SK-N-SH (cell line): ENCODE measurements at regions not wholly inside any gene's neighbourhood (a gene's known extent, or its start where the extent isn't known, plus 50 kb on each side); places are given as distances from the start of the nearest gene placed in this dataset.

Experiments
- CTCF ChIA-PET: fragments of 300-600, 350-600 bp; formaldehyde crosslinking; extraction: SDS; loops from one replicate; lab custom pipeline; 2021; lab: Yijun Ruan, JAX
- POLR2A ChIA-PET: fragments of 350-600 bp; sonication (Branson Sonifier 250); formaldehyde crosslinking; extraction: SDS; loops from one replicate; lab custom pipeline; 2020; ENCODE audit warnings: antibody characterized with exemption, inconsistent platforms; lab: Yijun Ruan, JAX
- DNase-seq: peaks from one replicate; pipeline ENCODE4 v3.0.0; 2012
- H2AFZ ChIP-seq: fragments of 200-600 bp; sonication (generic); 2 replicates; pipeline ENCODE4 v1.8.1; 2016; ENCODE audit warnings: antibody characterized with exemption, mild to moderate bottlenecking, low read depth
- H3F3A ChIP-seq: fragments of 200-600 bp; sonication (generic); replicated peaks from 2 replicates; pipeline ENCODE3; 2016; ENCODE audit warnings: antibody characterized with exemption, mild to moderate bottlenecking; ENCODE audit not compliant: insufficient read depth
- H3K27ac ChIP-seq, 2 experiments: fragments of 200-500 bp in 1 of 2; fragments of 200-600 bp in 1 of 2; sonication (Bioruptor generic) in 1 of 2; sonication (generic), shearing (Covaris generic) in 1 of 2; 2 replicates each; pipeline versions ENCODE4 v1.5.1 to v1.6.1; 2014 to 2016; ENCODE audit warnings: low read depth in 2 of 2, inconsistent platforms in 1 of 2, low read length in 1 of 2, mild to moderate bottlenecking in 1 of 2, mixed read lengths in 1 of 2
- H3K27me3 ChIP-seq: fragments of 200-600 bp; sonication (generic), shearing (Covaris generic); 2 replicates; pipeline ENCODE4 v1.6.1; 2016; ENCODE audit warnings: mixed run types; ENCODE audit not compliant: insufficient read depth
- H3K36me3 ChIP-seq, 2 experiments: fragments of 200-500 bp in 1 of 2; fragments of 200-600 bp in 1 of 2; sonication (Bioruptor generic) in 1 of 2; sonication (generic) in 1 of 2; replicated peaks in 1 of 2; 2 replicates each; pipeline versions ENCODE3 to v1.5.1; 2014 to 2016; ENCODE audit warnings: low read length in 1 of 2, mild to moderate bottlenecking in 1 of 2; ENCODE audit not compliant: insufficient read depth in 2 of 2, control insufficient read depth in 1 of 2
- H3K4me1 ChIP-seq, 2 experiments: fragments of 200-500 bp in 1 of 2; fragments of 200-600 bp in 1 of 2; sonication (Bioruptor generic) in 1 of 2; sonication (generic), shearing (Covaris generic) in 1 of 2; 2 replicates each; pipeline versions ENCODE4 v1.5.1 to v1.6.1; 2014 to 2016; ENCODE audit warnings: low read depth in 1 of 2, low read length in 1 of 2, mixed run types in 1 of 2; ENCODE audit not compliant: insufficient read depth in 2 of 2, control insufficient read depth in 1 of 2
- H3K4me2 ChIP-seq: fragments of 200-600 bp; sonication (generic), shearing (Covaris generic); 2 replicates; pipeline ENCODE4 v1.6.1; 2017; ENCODE audit warnings: mixed run types
- H3K4me3 ChIP-seq, 2 experiments: fragments of 200-500 bp in 1 of 2; fragments of 200-600 bp in 1 of 2; sonication (Bioruptor generic) in 1 of 2; sonication (generic), shearing (Covaris generic) in 1 of 2; 2 replicates each; pipeline versions ENCODE4 v1.5.1 to v1.8.1; 2014 to 2016; ENCODE audit warnings: low read depth in 2 of 2, inconsistent platforms in 1 of 2, low read length in 1 of 2, mild to moderate bottlenecking in 1 of 2, mixed read lengths in 1 of 2, moderate library complexity in 1 of 2
- H3K79me2 ChIP-seq: fragments of 200-600 bp; sonication (generic); 2 replicates; pipeline ENCODE4 v1.8.1; 2017; ENCODE audit warnings: mild to moderate bottlenecking; ENCODE audit not compliant: insufficient read depth
- H3K9ac ChIP-seq: fragments of 200-600 bp; sonication (generic); 2 replicates; pipeline ENCODE4 v1.6.1; 2017; ENCODE audit warnings: mixed run types
- H3K9me2 ChIP-seq: fragments of 200-600 bp; sonication (generic); 2 replicates; pipeline ENCODE4 v1.6.1; 2017; ENCODE audit warnings: mixed run types
- H3K9me3 ChIP-seq: fragments of 200-600 bp; sonication (generic); 2 replicates; pipeline ENCODE4 v1.6.1; 2017; ENCODE audit warnings: mixed run types, mild to moderate bottlenecking, moderate library complexity
- H4K20me1 ChIP-seq: fragments of 200-600 bp; sonication (generic); 2 replicates; pipeline ENCODE4 v1.6.1; 2017; ENCODE audit warnings: mild to moderate bottlenecking, mixed run types; ENCODE audit not compliant: insufficient read depth
- CHD2 ChIP-seq: fragments of 150-350 bp; IDR thresholded peaks from 2 replicates; pipeline ENCODE4 v1.6.1; 2018; ENCODE audit warnings: low read length; ENCODE audit not compliant: partially characterized antibody
- ELF1 ChIP-seq: IDR thresholded peaks from 2 replicates; pipeline ENCODE4 v1.4.0; 2012
- EP300 ChIP-seq, 2 experiments: IDR thresholded peaks; 2 replicates each; pipeline versions ENCODE4 v1.4.0 to v1.6.1; 2012; ENCODE audit warnings: borderline replicate concordance in 1 of 2, low read depth in 1 of 2, low read length in 1 of 2
- EZH2phosphoT487 ChIP-seq: fragments of 200-600 bp; sonication (generic); IDR thresholded peaks from 2 replicates; pipeline ENCODE4 v1.6.1; 2017; ENCODE audit warnings: low read depth, mixed run types, mild to moderate bottlenecking, antibody characterized with exemption, moderate library complexity, borderline replicate concordance
- GABPA ChIP-seq: IDR thresholded peaks from 2 replicates; pipeline ENCODE4 v1.4.0; 2012; ENCODE audit warnings: low read depth, mild to moderate bottlenecking
- IRF3 ChIP-seq: fragments of 150-350 bp; IDR thresholded peaks from 2 replicates; pipeline ENCODE4 v1.6.1; 2016; ENCODE audit warnings: mild to moderate bottlenecking, low read depth, low read length
- MEF2A ChIP-seq: IDR thresholded peaks from 2 replicates; pipeline ENCODE4 v1.4.0; 2012; ENCODE audit warnings: low read depth, borderline replicate concordance
- MXI1 ChIP-seq: IDR thresholded peaks from 2 replicates; pipeline ENCODE4 v1.6.1; 2012; ENCODE audit warnings: mild to moderate bottlenecking, low read depth, low read length, improper control_type of control experiment
- NFIC ChIP-seq: IDR thresholded peaks from 2 replicates; pipeline ENCODE4 v1.4.0; 2012; ENCODE audit warnings: borderline replicate concordance
- NRF1 ChIP-seq: IDR thresholded peaks from 2 replicates; pipeline ENCODE4 v1.6.1; 2012; ENCODE audit warnings: low read depth, mild to moderate bottlenecking, low read length
- RAD21 ChIP-seq: IDR thresholded peaks from 2 replicates; pipeline ENCODE4 v1.6.1; 2012; ENCODE audit warnings: mild to moderate bottlenecking, low read length
- RCOR1 ChIP-seq: fragments of 150-350 bp; IDR thresholded peaks from 2 replicates; pipeline ENCODE4 v1.6.1; 2017; ENCODE audit warnings: antibody characterized with exemption, low read length
- RFX5 ChIP-seq: IDR thresholded peaks from 2 replicates; pipeline ENCODE4 v1.6.1; 2012; ENCODE audit warnings: mild to moderate bottlenecking, improper control_type of control experiment, low read length
- RXRA ChIP-seq: IDR thresholded peaks from 2 replicates; pipeline ENCODE4 v1.4.0; 2012; ENCODE audit warnings: low read depth, mild to moderate bottlenecking, borderline replicate concordance
- SIN3A ChIP-seq: IDR thresholded peaks from 2 replicates; pipeline ENCODE4 v1.6.1; 2012; ENCODE audit warnings: low read depth, mild to moderate bottlenecking, low read length, moderate library complexity, borderline replicate concordance
- SMC3 ChIP-seq: IDR thresholded peaks from 2 replicates; pipeline ENCODE4 v1.6.1; 2012; ENCODE audit warnings: low read depth, low read length, improper control_type of control experiment
- TCF12 ChIP-seq: IDR thresholded peaks from 2 replicates; pipeline ENCODE4 v1.4.0; 2012
- TEAD4 ChIP-seq: IDR thresholded peaks from 2 replicates; pipeline ENCODE4 v1.4.0; 2012; ENCODE audit warnings: mild to moderate bottlenecking, borderline replicate concordance; ENCODE audit not compliant: insufficient read depth
- WGBS: methylation state at CpG from one replicate; pipeline ENCODE4 v1.1.6; 2017; ENCODE audit warnings: low lambda C conversion rate; 5-methylcytosine and 5-hydroxymethylcytosine counted together
- TF ChIP-seq, protein P1 (sequence below): fragments of 200-600 bp; sonication (generic); IDR thresholded peaks from 2 replicates; pipeline ENCODE4 v1.6.1; 2017; ENCODE audit warnings: antibody characterized with exemption, mild to moderate bottlenecking, moderate library complexity
- TF ChIP-seq, protein P2 (sequence below): IDR thresholded peaks from 2 replicates; pipeline ENCODE4; 2012

DNA sequence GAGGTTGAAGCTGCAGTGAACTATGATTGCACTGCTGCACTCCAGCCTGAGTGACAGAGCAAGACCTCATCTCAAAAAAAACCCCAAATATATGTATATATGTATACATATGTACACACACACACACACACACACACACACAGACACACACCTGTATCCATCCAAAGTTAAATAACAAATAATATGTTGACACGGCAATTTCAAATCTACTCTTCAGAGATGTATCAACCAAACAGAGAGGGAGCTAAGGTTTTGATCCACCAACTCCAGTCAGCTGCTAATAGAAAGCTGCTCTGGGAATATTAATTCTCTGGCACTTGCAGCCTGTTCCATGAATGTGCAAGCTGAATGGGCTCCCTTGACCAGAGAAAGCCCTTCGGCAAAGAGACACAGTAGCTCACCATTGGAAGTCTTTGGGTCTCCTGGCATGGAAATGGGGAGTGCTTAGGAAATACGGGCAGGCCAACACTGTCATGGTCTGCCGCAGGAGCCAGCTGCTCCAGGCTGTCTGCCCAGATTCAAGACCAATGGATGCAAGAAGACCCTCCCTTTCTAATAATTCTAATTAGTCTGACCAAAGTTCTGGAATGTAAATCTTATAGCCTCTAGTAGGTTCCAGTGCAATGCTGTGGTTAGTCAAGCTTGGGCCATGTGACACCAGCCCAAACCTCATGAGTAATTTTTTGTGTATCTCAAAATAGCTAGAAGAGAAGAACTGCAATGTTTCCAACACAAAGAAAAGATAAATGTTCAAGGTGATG lies 299.8 kb downstream of the KBTBD8 start:
- CTCF ChIA-PET: interaction anchor here (1.3 kb wide), 1 partner anchor 11 kb away, joined by 3 read pairs; no protein-coding TSS in a partner anchor
- Histone ChIP-seq H3K36me3 (no peaks in the 10 kb centered on the region), H3K4me3 (no peak overlapping the region), H2AFZ (no peak overlapping the region), H4K20me1 (no peaks in the 10 kb centered on the region), H3F3A (no peaks in the 10 kb centered on the region), H3K9ac (no peak overlapping the region), H3K27ac (no peak overlapping the region), H3K9me3 (no peaks in the 10 kb centered on the region), H3K79me2 (no peaks in the 10 kb centered on the region), H3K4me1 (no peaks in the 10 kb centered on the region), H3K4me2 (no peak overlapping the region), H3K9me2 (no peaks in the 10 kb centered on the region), H3K27me3 (no peaks in the 10 kb centered on the region)
- no peak for TF ChIP-seq EZH2phosphoT487
- no peak for TF ChIP-seq RXRA
- TF ChIP-seq MEF2A: no peak
- no peak for TF ChIP-seq MXI1
- TF ChIP-seq TEAD4: no peak
- TF ChIP-seq, protein P1, sequence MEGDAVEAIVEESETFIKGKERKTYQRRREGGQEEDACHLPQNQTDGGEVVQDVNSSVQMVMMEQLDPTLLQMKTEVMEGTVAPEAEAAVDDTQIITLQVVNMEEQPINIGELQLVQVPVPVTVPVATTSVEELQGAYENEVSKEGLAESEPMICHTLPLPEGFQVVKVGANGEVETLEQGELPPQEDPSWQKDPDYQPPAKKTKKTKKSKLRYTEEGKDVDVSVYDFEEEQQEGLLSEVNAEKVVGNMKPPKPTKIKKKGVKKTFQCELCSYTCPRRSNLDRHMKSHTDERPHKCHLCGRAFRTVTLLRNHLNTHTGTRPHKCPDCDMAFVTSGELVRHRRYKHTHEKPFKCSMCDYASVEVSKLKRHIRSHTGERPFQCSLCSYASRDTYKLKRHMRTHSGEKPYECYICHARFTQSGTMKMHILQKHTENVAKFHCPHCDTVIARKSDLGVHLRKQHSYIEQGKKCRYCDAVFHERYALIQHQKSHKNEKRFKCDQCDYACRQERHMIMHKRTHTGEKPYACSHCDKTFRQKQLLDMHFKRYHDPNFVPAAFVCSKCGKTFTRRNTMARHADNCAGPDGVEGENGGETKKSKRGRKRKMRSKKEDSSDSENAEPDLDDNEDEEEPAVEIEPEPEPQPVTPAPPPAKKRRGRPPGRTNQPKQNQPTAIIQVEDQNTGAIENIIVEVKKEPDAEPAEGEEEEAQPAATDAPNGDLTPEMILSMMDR: no peak
- TF ChIP-seq GABPA: no peak
- no peak for TF ChIP-seq IRF3
- TF ChIP-seq CHD2: no peak
- no peak for TF ChIP-seq NFIC
- no peak for TF ChIP-seq RFX5
- no peak for TF ChIP-seq ELF1
- no peak for TF ChIP-seq TCF12
- no peak for TF ChIP-seq EP300 (IDR thresholded peaks at IDR 0.05; ENCODE audit: borderline replicate concordance in 1 of 2, low read depth in 1 of 2, low read length in 1 of 2)
- no peak for TF ChIP-seq RAD21
- TF ChIP-seq SMC3: no peak
- TF ChIP-seq RCOR1: no peak
- TF ChIP-seq, protein P2, sequence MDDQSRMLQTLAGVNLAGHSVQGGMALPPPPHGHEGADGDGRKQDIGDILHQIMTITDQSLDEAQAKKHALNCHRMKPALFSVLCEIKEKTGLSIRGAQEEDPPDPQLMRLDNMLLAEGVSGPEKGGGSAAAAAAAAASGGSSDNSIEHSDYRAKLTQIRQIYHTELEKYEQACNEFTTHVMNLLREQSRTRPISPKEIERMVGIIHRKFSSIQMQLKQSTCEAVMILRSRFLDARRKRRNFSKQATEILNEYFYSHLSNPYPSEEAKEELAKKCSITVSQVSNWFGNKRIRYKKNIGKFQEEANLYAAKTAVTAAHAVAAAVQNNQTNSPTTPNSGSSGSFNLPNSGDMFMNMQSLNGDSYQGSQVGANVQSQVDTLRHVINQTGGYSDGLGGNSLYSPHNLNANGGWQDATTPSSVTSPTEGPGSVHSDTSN: no peak
- TF ChIP-seq NRF1: no peak
- TF ChIP-seq SIN3A: no peak
- POLR2A ChIA-PET: no interaction called here
- 50% methylated on average over 4 of the region's 4 CpGs for WGBS
- no peak for DNase-seq
